ENCODE measurements at regions not wholly inside any gene's neighbourhood (a gene's known extent, or its start where the extent isn't known, plus 50 kb on each side); places are given as distances from the start of the nearest gene placed in this dataset.

- no peak for TF ChIP-seq ZNF274 (IDR thresholded peaks at IDR 0.05; ENCODE audit: low read depth, low read length)
- H3K4me3 ChIP-seq (ENCODE audit: low read length) = no peak overlapping the region
These were observed 439.0 kb upstream of the ZMIZ1 start for GRCh38 chr10:78629773-78630172.

- no peak overlapping the region for H3K4me3 ChIP-seq (ENCODE audit: low read length)
- no peak for TF ChIP-seq ZNF274 (IDR thresholded peaks at IDR 0.05; ENCODE audit: low read depth, low read length)
These were observed 437.6 kb upstream of the ZMIZ1 start for GRCh38 chr10:78630944-78631838.

GRCh38 chr10:78634389-78634815 is 434.4 kb upstream of the ZMIZ1 start:
- no peak for TF ChIP-seq ZNF274 (IDR thresholded peaks at IDR 0.05; ENCODE audit: low read depth, low read length)

GRCh38 chr10:78634835-78635234 is 433.9 kb upstream of the ZMIZ1 start:
- no peak overlapping the region for H3K4me3 ChIP-seq (ENCODE audit: low read length)
- no peak for TF ChIP-seq ZNF274 (IDR thresholded peaks at IDR 0.05; ENCODE audit: low read depth, low read length)

More at GRCh38 chr10:78634389-78634815, 434.4 kb upstream of the ZMIZ1 start:
- no peak overlapping the region for H3K4me3 ChIP-seq (ENCODE audit: low read length)

- H3K4me3 ChIP-seq (ENCODE audit: low read length) = no peak overlapping the region
- TF ChIP-seq ZNF274 (IDR thresholded peaks at IDR 0.05; ENCODE audit: low read depth, low read length) = no peak
These were observed 429.1 kb upstream of the ZMIZ1 start for GRCh38 chr10:78639629-78640028.

- H3K4me3 ChIP-seq (ENCODE audit: low read length) = no peak overlapping the region
- no peak for TF ChIP-seq ZNF274 (IDR thresholded peaks at IDR 0.05; ENCODE audit: low read depth, low read length)
These were observed 427.8 kb upstream of the ZMIZ1 start for GRCh38 chr10:78640796-78641636.

GRCh38 chr10:78641693-78642092 is 427.1 kb upstream of the ZMIZ1 start:
- no peak overlapping the region for H3K4me3 ChIP-seq (ENCODE audit: low read length)
- no peak for TF ChIP-seq ZNF274 (IDR thresholded peaks at IDR 0.05; ENCODE audit: low read depth, low read length)

GRCh38 chr10:78642269-78642816 is 426.4 kb upstream of the ZMIZ1 start:
- no peak overlapping the region for H3K4me3 ChIP-seq (ENCODE audit: low read length)
- no peak for TF ChIP-seq ZNF274 (IDR thresholded peaks at IDR 0.05; ENCODE audit: low read depth, low read length)

GRCh38 chr10:78643513-78643912 is 425.3 kb upstream of the ZMIZ1 start:
- no peak for TF ChIP-seq ZNF274 (IDR thresholded peaks at IDR 0.05; ENCODE audit: low read depth, low read length)
- no peak overlapping the region for H3K4me3 ChIP-seq (ENCODE audit: low read length)

GRCh38 chr10:78644550-78644949 is 424.2 kb upstream of the ZMIZ1 start:
- TF ChIP-seq ZNF274 (IDR thresholded peaks at IDR 0.05; ENCODE audit: low read depth, low read length) = no peak
- H3K4me3 ChIP-seq (ENCODE audit: low read length) = no peak overlapping the region

- H3K4me3 ChIP-seq (ENCODE audit: low read length) = no peak overlapping the region
- no peak for TF ChIP-seq ZNF274 (IDR thresholded peaks at IDR 0.05; ENCODE audit: low read depth, low read length)
These were observed 423.5 kb upstream of the ZMIZ1 start for GRCh38 chr10:78645169-78645686.

- TF ChIP-seq ZNF274 (IDR thresholded peaks at IDR 0.05; ENCODE audit: low read depth, low read length) = no peak
- H3K4me3 ChIP-seq (ENCODE audit: low read length) = no peak overlapping the region
These were observed 422.8 kb upstream of the ZMIZ1 start for GRCh38 chr10:78645975-78646374.

- TF ChIP-seq ZNF274 (IDR thresholded peaks at IDR 0.05; ENCODE audit: low read depth, low read length) = no peak
- H3K4me3 ChIP-seq (ENCODE audit: low read length) = no peak overlapping the region
These were observed 420.4 kb upstream of the ZMIZ1 start for GRCh38 chr10:78648256-78648860.

- H3K4me3 ChIP-seq (ENCODE audit: low read length) = no peak overlapping the region
- TF ChIP-seq ZNF274 (IDR thresholded peaks at IDR 0.05; ENCODE audit: low read depth, low read length) = no peak
These were observed 419.3 kb upstream of the ZMIZ1 start for GRCh38 chr10:78649429-78649828.

Measured in GM08714 (cell line).